GM18517 (cell line): ENCODE measurements at regions not wholly inside any gene's neighbourhood (a gene's known extent, or its start where the extent isn't known, plus 50 kb on each side); places are given as distances from the start of the nearest gene placed in this dataset.

ENCODE experiments used
- ATAC-seq: cut with Tn5 transposase; IDR thresholded peaks from one replicate; pipeline ENCODE4 v1.9.1; 2021; ENCODE audit warnings: mild to moderate bottlenecking, moderate library complexity; ENCODE audit not compliant: unreplicated experiment

DNA sequence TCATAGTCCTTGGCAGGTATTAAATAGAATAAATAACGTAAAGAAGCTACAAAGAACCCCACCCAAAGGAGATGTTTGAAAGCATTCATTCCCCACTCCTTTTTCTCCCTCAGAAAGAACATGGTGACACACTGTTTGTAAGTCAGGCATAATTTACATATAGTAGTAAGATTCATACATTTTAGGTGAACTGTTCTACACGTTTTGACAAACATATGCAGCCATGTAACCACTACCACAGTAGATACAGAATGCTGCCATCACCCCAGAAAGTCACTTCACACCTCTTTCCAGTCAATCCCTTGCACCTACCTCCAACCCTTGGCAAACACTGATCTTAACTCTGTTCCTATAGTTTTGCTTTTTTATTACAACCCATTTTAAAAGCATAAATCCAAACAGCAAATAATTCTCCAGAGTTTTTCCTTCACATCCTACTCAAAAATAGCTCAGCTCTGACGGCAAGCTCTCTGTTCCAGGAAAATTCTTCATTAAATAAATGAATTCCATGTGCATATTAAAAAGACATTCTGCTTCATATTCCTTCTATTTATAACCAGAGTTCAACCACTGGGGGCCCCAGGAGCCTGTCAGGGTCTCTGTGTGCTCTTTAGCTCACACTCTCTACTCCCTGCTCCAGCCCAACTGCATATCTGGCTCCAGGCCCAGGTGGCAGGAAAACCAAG, 258.8 kb downstream of the PLPP3 start:
- no peak for ATAC-seq

DNA sequence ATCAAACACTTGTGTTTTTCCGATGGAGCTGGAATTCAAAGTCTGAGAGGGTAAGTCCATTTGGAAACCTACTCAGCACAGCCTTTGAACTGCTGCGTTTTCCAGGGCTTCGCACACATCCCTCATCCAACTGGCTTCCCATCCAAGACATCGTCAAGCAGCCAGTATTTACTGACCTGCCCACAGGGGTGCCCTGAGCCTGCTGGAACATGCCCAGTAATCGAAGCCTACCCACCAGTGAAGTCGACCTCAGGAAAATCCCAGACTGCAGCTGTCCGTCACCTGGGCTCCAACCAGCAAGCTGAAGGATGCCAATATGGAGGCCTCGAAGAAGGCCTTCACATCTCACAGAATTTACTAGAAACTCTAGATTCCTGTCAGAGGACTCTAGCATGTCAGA, 261.6 kb downstream of the PLPP3 start:
- ATAC-seq: no peak

DNA sequence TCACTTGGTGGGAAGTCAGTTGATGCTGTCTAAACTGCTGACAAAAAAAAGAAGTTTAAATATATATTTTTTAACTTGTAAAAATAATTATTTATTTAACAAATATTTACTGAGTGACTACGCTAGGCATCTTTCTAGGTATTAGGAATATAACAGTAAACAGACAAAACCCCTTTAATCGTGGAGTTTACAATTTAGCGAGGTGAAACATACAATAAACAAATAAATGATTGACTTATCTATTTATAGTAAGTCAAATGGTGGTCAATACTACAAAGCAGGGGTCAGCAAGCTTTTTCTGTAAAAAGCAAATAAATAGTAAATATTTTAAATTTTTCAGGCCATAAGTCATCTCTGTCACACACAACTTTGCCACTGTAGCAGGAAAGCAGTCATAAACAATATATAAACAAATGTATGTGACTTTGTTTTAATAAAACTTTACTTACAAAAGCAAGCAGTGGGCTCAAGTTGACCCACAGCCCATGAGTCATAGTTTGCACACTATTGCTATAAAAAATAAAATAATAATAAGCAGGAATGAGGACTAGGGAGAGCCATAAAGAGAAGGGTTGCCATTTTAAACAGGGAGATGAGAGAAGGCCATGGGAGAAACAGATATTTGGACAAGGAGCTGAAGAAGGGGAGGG, 263.9 kb downstream of the PLPP3 start:
- no peak for ATAC-seq

DNA sequence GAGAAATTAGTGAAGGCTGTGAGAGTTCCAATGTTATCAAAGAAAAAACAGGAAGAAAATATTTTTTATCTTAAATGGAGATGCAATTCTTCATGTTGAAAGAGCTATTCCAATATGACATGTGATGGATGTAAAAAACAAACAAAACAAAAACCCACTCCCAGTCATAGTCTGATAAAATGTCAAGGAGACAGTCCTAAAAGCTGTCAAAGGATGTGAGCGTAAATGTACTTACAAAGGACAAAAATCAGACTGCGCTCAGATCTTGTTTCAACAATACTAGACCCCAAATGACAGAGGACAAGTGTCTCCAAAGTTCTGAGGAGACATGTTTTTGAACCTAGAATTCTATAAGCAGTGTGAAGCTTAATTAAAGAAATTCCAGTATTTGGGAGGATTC, 265.8 kb downstream of the PLPP3 start:
- ATAC-seq: no peak

DNA sequence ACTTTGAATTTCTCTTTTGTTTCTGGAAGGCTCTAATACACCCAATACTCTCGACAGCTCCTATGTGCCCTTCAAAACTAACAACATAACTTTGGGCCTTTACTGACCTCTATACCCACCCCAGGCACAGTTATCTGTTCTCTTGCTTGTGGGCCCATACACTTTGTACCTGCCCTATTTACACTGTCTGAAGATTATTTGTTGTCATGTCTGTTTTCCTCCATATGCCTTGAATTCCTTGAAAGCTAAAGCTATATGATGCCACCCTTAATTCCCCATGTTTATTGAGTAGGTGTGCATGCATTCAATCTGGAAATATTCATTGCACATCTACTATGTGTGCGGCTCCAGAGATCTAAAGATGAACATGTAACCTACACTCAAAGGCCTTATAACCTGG, 267.6 kb downstream of the PLPP3 start:
- no peak for ATAC-seq

DNA sequence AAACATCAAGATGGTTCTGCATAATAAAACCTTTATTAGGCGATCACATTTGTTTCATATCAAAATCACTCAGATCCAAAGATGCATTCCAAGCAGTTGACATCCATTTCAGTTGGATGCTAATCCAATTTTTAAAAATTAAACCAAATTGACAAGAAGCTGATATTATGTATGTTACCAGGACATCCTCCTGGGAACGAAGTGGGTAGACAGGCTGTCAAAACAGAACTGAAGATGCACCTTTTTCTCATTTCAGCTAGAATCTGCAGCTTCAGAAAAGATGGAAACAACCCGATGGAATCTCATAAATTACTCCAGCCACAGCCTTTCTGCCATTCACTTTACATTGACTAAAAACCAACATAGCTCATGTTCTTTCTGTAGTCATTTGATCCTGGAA, 268.4 kb downstream of the PLPP3 start:
- ATAC-seq: no peak

DNA sequence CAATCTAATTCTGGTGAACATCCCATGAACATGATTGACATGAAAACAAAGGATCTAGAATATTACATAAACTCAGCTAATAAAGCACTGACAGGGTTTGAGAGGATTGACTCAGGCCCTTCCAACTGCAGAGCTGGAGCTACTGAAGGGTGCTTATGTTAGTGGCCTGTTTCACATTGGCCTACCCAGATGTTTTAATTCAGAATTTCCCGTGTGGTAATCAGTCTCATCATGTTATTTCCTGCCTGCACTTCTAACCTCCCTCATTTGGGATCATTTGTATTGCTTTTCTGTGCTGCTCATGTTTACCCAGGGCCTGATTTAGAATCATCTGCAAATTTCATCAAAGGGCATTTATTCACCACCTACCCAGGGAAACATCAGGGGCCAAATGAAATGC, 270.3 kb downstream of the PLPP3 start:
- no peak for ATAC-seq

DNA sequence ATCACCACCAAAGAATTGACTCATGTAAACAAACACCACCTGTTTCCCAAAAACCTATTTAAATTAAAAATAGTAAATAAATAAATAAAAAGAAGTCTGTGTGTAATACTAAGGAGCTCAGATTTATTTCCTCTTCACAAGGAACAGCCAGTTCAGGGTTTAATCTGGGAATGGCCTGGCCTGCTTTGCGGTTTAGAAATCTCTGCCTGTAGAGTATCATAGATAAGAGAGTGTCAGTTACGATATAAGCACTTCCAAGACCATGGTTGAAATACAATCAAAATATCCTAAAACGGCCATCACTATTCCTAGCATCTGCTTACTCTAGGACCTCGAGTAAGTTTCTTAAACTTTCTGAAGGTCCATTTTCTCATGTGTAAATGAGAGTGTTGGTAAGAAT, 274.4 kb downstream of the PLPP3 start:
- ATAC-seq: no peak

DNA sequence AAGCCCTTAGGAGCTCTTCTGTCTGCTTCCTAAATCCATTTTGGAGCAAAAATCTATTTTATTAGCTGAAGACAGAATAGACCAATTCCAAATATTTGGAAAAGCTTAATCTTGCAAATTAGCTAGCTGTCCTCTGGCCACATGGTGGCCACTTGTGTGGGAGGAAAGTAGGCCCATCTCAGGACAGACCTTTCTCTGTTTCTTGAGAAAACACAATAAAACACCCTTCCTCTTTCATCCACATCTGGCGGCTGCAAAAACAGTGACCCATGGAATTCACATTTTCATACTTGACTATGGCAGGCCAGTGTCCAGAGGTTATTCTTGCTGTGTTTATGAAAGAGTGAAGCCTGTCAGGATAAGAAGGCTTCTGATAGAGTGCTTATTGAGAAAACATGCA, 275.6 kb downstream of the PLPP3 start:
- ATAC-seq: no peak

DNA sequence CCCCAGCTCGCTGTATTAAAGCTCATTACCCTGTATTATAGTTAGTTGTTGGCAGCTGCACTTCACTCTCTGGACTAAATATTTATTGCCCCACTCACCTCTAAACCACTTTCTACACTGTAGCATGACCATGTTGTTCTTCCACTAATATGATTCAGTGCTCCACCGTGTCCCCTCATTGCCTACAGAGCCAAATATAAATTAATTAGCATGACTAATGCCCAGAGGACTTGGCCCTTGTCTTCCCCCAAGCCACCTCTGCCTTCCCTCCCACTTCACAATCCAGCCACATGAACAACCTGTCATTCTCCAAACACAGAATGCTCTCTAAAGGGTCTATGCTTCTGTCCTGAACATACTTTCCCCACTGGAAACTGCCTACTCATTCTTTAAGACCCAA, 276.5 kb downstream of the PLPP3 start:
- ATAC-seq: no peak

DNA sequence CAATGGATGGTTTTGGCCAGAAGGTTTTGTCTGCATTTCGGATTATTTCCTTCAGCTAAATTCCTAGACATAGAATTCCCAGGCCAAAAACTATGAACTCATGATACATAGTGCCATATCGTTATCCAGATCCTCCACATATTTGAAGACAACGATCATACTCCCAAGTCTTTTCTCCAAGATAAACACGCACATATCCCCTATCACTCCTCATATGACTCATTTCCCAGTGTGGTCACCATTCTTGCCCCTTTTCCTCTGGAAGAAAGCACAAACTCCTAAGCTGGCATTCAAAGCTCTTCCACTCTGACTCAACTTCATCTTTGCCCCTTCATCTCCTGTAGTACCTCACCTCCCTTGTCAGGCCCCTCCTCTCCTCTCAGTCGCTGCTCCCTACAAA, 277.6 kb downstream of the PLPP3 start:
- no peak for ATAC-seq

DNA sequence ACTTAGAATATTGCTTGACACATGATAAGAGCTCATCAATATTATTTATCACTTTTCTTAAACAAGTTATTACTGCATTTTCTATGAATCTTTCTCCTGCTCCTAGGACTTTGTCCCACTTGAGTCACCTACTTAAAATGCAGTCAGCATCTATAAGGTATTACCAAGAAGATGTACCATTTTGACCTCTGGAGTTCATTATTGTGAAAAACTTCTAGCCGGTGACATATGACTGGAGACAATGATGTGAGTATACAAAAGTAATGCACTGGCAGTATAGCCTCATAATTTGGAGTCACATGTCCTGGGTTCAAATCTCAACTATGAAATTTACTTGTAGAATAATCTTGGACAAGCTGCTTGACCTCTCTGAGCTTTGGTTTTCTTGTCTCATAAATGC, 278.5 kb downstream of the PLPP3 start:
- no peak for ATAC-seq

DNA sequence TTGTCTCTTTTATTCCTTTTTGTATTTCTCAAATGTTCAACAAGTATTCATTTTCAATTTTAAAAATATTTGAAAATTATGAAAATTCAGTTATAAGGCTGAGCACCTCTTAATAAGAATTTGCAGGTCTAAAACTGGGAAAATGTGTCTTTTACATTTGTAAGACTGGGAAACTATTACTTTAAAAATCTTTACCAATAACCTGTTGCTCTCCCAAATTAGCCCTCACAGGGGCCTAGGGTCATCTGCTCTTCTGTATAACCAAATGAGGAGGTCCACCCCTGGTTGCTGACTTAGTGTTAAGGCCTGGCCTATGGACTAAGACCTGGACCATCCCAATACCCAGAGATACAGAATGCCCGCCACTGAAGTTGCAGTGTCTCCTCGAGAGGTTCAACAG, 280.5 kb downstream of the PLPP3 start:
- ATAC-seq: no peak

DNA sequence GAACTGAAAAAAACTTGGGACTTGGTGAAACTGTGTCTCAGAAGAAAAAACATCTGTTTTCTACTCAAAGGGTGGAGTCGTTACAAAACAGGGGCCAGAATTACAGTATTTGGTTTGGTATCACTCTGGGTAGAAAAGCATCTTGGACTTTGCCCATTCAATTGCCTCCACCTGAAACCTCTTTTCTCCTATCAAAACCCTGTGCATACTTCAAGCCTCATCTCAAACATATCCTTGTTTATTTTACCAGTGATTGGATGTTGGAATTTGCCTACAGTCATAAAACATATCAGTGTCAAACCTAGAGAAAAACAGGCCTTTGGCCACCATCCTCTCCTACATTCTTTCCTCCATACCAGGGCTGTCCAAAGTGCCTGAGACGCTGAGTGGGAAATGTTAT, 281.5 kb downstream of the PLPP3 start:
- ATAC-seq: no peak

DNA sequence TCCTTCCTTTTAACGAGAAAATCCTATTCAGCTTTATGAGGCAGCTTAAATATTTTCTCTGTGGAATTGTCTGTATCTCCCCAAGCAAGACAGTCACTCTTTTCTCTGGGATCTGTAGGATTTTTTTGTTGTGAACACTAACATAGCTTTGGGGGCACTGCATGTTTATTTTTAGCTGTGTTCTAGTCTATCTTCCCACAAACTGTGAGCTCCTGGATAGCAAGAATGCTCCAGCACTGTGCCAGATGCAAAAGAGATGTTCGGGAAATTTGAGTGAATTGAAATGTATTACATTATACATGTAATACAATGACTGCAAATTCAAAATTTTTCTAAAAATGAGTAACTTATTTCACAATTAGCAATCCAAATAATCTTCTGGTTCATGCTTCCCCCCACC, 282.2 kb downstream of the PLPP3 start:
- ATAC-seq: no peak

DNA sequence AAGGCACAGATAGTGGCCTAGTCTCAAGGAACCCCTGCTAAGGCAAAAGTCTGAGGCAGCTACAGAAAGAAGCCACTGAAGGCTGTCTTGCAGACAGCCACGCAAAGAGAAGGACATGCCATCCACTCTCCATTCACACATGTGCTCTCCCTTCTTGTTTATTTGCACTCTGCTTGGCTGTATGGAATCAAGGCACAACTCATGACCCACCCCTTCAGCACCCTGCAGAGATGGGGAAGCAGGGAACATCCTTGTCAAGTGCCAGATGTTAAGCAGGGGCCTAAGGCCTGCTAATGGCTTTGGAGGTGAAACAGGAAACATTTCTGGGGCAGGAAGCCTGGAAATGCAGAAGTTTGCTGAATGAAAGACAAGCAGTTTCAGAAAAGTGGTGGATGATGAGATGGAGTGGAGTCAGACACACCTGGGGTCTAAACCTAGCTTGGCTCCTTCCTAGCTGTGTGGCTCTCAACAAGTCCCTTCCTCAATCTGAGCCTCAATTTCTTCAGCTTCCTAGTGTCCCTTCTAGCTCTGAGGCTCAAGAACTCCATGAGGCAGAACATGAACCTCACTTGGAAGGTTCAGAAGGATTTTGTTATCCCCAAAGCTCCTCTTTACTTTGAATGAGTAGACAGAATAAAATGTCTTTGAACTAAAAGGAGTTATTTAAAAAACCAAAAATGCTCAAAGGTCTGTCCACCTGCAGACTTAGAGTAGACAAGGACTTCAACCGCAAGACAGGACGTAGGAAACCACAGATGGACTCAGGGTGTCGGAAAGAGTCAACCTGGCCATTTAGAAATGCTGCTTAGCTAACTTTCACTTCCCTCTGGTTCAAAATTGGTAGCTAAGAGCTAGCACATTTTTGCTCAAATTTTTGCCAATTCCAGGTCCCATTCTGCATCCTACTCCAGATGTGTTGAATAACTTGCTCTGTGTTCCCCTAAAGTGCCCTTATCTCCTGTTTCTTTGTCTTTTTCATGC, 283.1 kb downstream of the PLPP3 start:
- ATAC-seq: no peak

DNA sequence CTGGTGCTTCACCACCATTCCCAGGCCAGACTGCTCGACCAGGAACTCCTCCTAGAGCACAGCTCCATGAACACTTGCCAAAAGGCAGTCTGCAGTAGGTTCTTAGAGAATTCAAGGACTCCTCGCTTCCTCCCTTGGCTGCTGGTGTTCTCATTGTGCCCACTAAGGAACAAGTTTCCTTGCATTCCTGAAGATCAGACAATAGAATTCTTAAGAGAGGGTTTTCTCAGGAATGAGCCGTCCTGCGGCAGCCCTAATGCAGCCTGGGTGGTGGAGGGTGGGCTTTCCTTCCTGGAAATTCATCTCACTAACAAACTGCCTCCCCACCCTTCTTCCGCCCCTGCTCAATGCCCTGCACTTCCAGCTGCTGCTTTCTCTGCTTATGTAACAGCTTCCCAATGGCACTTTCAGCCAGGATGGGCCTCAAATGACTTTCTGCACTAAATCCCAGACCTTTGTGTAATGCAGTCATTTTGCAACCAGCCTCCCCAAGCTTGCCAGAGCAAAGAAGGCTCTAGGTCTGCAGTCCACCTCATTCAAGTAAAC, 287.9 kb downstream of the PLPP3 start:
- ATAC-seq: no peak

DNA sequence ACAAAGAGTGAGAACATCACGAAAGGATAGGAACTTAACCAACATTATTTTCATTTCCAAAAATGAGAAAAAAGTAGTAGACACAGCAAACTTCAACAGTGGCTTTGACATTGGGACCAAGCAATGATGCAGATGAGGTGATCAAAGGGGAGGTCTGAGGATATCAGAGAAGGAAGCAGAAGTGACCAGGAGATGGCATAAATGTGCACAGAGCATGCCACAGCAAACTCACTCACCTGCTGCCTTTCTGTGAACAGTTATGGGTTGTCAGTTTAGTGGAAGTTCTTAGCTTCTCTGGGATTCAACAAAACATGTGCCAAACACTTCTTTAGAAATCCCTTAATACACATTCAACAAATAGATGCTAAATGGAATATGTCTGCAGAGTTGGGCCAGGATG, 290.1 kb downstream of the PLPP3 start:
- no peak for ATAC-seq

DNA sequence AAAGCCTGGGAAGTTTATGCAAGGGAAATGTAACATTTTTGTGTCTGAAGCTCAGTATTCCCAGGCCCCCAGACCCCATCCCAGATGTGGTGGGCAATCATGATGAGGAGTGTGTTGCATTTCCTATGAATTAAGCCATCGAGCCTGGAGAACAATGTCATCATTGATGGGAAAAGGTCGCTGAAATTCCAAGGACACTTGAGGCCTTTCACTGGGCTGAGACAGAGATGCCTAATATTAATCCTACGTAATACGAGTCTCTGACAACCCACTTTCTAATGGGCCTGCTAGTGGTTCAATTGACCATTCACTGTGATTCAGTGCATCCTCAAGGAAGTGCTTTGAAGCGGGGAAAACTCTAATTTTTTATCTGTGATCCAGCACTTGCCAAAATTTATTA, 291.6 kb downstream of the PLPP3 start:
- ATAC-seq: no peak

DNA sequence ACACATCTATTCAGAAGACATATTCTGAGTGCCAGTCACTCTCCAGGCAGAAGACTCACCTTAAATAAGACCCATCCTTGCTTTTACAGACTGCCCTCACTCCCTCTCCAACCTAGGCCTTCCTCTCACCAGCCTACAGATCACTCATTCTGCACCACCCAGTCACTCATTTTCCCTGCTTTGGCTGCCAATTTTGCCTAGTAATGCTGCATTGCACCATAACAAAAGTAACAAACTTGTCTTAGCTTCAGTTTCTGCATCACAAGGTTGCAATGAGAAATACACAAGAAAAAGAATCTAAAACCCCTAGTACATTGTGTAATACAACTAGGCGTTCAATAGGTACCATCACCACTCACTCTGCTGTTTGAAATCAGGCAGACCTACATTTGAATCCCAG, 292.4 kb downstream of the PLPP3 start:
- no peak for ATAC-seq

DNA sequence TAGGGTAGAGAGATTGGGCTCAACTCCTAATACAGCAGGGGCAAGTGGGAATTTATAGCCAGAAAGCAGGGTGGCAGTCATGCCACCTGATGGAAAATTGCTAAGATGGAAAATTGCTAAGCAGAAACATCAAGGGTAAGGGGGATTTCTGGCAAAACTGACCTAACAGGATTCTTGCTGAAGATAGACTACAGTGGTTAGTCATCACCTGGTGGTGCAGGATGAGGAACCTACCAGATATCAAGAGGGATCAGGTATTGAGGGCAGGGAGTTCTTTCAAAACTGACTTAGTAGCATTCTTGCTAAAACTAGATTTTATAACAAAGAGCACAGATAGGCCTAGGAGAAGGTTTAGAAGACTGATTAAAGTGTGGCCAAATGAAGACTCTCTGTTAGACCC, 292.9 kb downstream of the PLPP3 start:
- ATAC-seq: no peak
